Panc1 (cell line): ENCODE measurements at regions not wholly inside any gene's neighbourhood (a gene's known extent, or its start where the extent isn't known, plus 50 kb on each side); places are given as distances from the start of the nearest gene placed in this dataset.
"Not testable (repeated sequence)": the region's sequence is repeated elsewhere in the genome, so short reads cannot be mapped to it uniquely, and the experiment has no call there.

Experiments
- POLR2AphosphoS5 ChIP-seq: IDR thresholded peaks from 2 replicates; pipeline ENCODE4 v1.6.1; 2012; ENCODE audit warnings: mild to moderate bottlenecking, low read depth, low read length, moderate library complexity
- SIN3A ChIP-seq: IDR thresholded peaks from 2 replicates; pipeline ENCODE4 v1.6.1; 2012; ENCODE audit warnings: low read depth, mild to moderate bottlenecking, low read length, moderate library complexity, borderline replicate concordance; ENCODE audit not compliant: insufficient read depth
- TF ChIP-seq, protein P1 (sequence below): fragments of 450-650 bp; IDR thresholded peaks from 2 replicates; pipeline ENCODE4 v1.5.1; 2017; ENCODE audit warnings: mild to moderate bottlenecking
- TF ChIP-seq, protein P2 (sequence below), 2 experiments: IDR thresholded peaks; 2 replicates each; pipeline ENCODE4 v1.6.1; 2011 to 2012; ENCODE audit warnings: low read depth in 2 of 2, control low read depth in 1 of 2, low read length in 1 of 2, mild to moderate bottlenecking in 1 of 2, moderate library complexity in 1 of 2; ENCODE audit not compliant: insufficient read depth in 1 of 2

DNA sequence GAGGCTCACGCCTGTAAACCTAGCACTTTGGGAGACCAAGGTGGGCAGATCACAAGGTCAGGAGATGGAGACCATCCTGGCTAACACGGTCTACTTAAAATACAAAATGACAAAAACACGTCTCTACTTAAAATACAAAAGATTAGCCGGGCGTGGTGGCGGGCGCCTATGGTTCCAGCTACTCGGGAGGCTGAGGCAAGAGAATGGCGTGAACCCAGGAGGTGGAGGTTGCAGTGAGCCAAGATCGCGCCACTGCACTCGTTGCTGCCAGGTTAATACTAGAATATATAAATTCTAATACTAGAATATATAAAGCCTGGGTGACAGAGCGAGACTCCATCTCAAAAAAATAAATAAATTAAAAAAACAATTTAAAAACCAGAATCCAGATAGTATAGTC is 588.7 kb upstream of the CDH7 start:
- TF ChIP-seq, protein P1, sequence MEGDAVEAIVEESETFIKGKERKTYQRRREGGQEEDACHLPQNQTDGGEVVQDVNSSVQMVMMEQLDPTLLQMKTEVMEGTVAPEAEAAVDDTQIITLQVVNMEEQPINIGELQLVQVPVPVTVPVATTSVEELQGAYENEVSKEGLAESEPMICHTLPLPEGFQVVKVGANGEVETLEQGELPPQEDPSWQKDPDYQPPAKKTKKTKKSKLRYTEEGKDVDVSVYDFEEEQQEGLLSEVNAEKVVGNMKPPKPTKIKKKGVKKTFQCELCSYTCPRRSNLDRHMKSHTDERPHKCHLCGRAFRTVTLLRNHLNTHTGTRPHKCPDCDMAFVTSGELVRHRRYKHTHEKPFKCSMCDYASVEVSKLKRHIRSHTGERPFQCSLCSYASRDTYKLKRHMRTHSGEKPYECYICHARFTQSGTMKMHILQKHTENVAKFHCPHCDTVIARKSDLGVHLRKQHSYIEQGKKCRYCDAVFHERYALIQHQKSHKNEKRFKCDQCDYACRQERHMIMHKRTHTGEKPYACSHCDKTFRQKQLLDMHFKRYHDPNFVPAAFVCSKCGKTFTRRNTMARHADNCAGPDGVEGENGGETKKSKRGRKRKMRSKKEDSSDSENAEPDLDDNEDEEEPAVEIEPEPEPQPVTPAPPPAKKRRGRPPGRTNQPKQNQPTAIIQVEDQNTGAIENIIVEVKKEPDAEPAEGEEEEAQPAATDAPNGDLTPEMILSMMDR: not testable (repeated sequence)
- not testable (repeated sequence) for TF ChIP-seq POLR2AphosphoS5, SIN3A
- TF ChIP-seq, protein P2, sequence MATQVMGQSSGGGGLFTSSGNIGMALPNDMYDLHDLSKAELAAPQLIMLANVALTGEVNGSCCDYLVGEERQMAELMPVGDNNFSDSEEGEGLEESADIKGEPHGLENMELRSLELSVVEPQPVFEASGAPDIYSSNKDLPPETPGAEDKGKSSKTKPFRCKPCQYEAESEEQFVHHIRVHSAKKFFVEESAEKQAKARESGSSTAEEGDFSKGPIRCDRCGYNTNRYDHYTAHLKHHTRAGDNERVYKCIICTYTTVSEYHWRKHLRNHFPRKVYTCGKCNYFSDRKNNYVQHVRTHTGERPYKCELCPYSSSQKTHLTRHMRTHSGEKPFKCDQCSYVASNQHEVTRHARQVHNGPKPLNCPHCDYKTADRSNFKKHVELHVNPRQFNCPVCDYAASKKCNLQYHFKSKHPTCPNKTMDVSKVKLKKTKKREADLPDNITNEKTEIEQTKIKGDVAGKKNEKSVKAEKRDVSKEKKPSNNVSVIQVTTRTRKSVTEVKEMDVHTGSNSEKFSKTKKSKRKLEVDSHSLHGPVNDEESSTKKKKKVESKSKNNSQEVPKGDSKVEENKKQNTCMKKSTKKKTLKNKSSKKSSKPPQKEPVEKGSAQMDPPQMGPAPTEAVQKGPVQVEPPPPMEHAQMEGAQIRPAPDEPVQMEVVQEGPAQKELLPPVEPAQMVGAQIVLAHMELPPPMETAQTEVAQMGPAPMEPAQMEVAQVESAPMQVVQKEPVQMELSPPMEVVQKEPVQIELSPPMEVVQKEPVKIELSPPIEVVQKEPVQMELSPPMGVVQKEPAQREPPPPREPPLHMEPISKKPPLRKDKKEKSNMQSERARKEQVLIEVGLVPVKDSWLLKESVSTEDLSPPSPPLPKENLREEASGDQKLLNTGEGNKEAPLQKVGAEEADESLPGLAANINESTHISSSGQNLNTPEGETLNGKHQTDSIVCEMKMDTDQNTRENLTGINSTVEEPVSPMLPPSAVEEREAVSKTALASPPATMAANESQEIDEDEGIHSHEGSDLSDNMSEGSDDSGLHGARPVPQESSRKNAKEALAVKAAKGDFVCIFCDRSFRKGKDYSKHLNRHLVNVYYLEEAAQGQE (IDR thresholded peaks at IDR 0.05; ENCODE audit: insufficient read depth in 1 of 2, low read depth in 2 of 2, low read length in 1 of 2): not testable (repeated sequence)
